DND-41 (cell line): ENCODE measurements at regions not wholly inside any gene's neighbourhood (a gene's known extent, or its start where the extent isn't known, plus 50 kb on each side); places are given as distances from the start of the nearest gene placed in this dataset.

Experiments
- CTCF ChIP-seq: IDR thresholded peaks from 2 replicates; pipeline ENCODE4 v1.5.1; 2012; ENCODE audit warnings: borderline replicate concordance, low read length, moderate library complexity, mild to moderate bottlenecking; ENCODE audit not compliant: poor library complexity, severe bottlenecking; ENCODE audit errors: extremely low read depth
- EZH2 ChIP-seq: IDR thresholded peaks from 3 replicates; pipeline ENCODE4 v1.6.1; 2012; ENCODE audit warnings: borderline replicate concordance, low read depth, mild to moderate bottlenecking, moderate library complexity, low read length, inconsistent platforms; ENCODE audit not compliant: severe bottlenecking

GRCh38 chr9:108801949-108802348 is 53.8 kb downstream of the ACTL7B start:
- TF ChIP-seq EZH2: no peak
- TF ChIP-seq CTCF: no peak
